KOPT-K1 (cell line): ENCODE measurements at regions not wholly inside any gene's neighbourhood (a gene's known extent, or its start where the extent isn't known, plus 50 kb on each side); places are given as distances from the start of the nearest gene placed in this dataset.

Source experiments
- H3K27ac ChIP-seq: fragments of 200-600 bp; sonication (generic); 2 replicates; pipeline ENCODE4 v1.5.1; 2016; ENCODE audit warnings: antibody characterized with exemption, mild to moderate bottlenecking, low read depth, low read length; ENCODE audit not compliant: poor library complexity, severe bottlenecking
- H3K36me3 ChIP-seq: fragments of 200-600 bp; sonication (generic); 2 replicates; pipeline ENCODE4 v1.5.1; 2017; ENCODE audit warnings: antibody characterized with exemption, mild to moderate bottlenecking, low read length, moderate library complexity; ENCODE audit not compliant: insufficient read depth
- H3K9me3 ChIP-seq: fragments of 200-600 bp; sonication (generic); 2 replicates; pipeline ENCODE4 v1.5.1; 2017; ENCODE audit warnings: antibody characterized with exemption, low read length, mild to moderate bottlenecking; ENCODE audit not compliant: insufficient read depth, poor library complexity, severe bottlenecking

- no peaks in the 10 kb centered on the region for H3K36me3 ChIP-seq
- no peak overlapping the region for H3K27ac ChIP-seq
Observed at GRCh38 chr2:167553635-167554034, 665.4 kb downstream of the XIRP2 start.

GRCh38 chr2:167551416-167551815, 663.1 kb downstream of the XIRP2 start:
- H3K36me3 ChIP-seq: no peaks in the 10 kb centered on the region
- no peaks in the 10 kb centered on the region for H3K9me3 ChIP-seq
- no peak overlapping the region for H3K27ac ChIP-seq

More at GRCh38 chr2:167553635-167554034, 665.4 kb downstream of the XIRP2 start:
- no peaks in the 10 kb centered on the region for H3K9me3 ChIP-seq

- no peak overlapping the region for H3K27ac ChIP-seq
Observed at GRCh38 chr2:167550448-167550847, 662.2 kb downstream of the XIRP2 start.

GRCh38 chr2:167548396-167548795, 660.1 kb downstream of the XIRP2 start:
- no peak overlapping the region for H3K27ac ChIP-seq
- H3K9me3 ChIP-seq: no peaks in the 10 kb centered on the region
- no peaks in the 10 kb centered on the region for H3K36me3 ChIP-seq

More at GRCh38 chr2:167550448-167550847, 662.2 kb downstream of the XIRP2 start:
- Histone ChIP-seq H3K36me3 (no peaks in the 10 kb centered on the region), H3K9me3 (no peaks in the 10 kb centered on the region)

GRCh38 chr2:167544602-167545001, 656.3 kb downstream of the XIRP2 start:
- H3K36me3 ChIP-seq: no peaks in the 10 kb centered on the region
- H3K27ac ChIP-seq: no peak overlapping the region
- H3K9me3 ChIP-seq: no peaks in the 10 kb centered on the region

- no peaks in the 10 kb centered on the region for H3K36me3 ChIP-seq
- no peak overlapping the region for H3K27ac ChIP-seq
- H3K9me3 ChIP-seq: no peaks in the 10 kb centered on the region
Observed at GRCh38 chr2:167543721-167544120, 655.4 kb downstream of the XIRP2 start.

GRCh38 chr2:167537743-167538142, 649.5 kb downstream of the XIRP2 start:
- Histone ChIP-seq H3K27ac (no peak overlapping the region), H3K9me3 (no peaks in the 10 kb centered on the region), H3K36me3 (no peaks in the 10 kb centered on the region)

- no peaks in the 10 kb centered on the region for H3K9me3 ChIP-seq
- no peaks in the 10 kb centered on the region for H3K36me3 ChIP-seq
- H3K27ac ChIP-seq: no peak overlapping the region
Observed at GRCh38 chr2:167534443-167534842, 646.2 kb downstream of the XIRP2 start.

GRCh38 chr2:167524786-167525185, 636.5 kb downstream of the XIRP2 start:
- Histone ChIP-seq H3K36me3 (no peaks in the 10 kb centered on the region), H3K9me3 (no peaks in the 10 kb centered on the region), H3K27ac (no peak overlapping the region)

GRCh38 chr2:167510071-167510759, 621.9 kb downstream of the XIRP2 start:
- Histone ChIP-seq H3K9me3 (no peaks in the 10 kb centered on the region), H3K27ac (no peak overlapping the region), H3K36me3 (no peaks in the 10 kb centered on the region)

GRCh38 chr2:167509586-167509985, 621.3 kb downstream of the XIRP2 start:
- Histone ChIP-seq H3K27ac (no peak overlapping the region), H3K9me3 (no peaks in the 10 kb centered on the region), H3K36me3 (no peaks in the 10 kb centered on the region)

- Histone ChIP-seq H3K27ac (no peak overlapping the region), H3K9me3 (no peaks in the 10 kb centered on the region), H3K36me3 (no peaks in the 10 kb centered on the region)
Observed at GRCh38 chr2:167508709-167509108, 620.4 kb downstream of the XIRP2 start.

GRCh38 chr2:167506395-167506794, 618.1 kb downstream of the XIRP2 start:
- no peaks in the 10 kb centered on the region for H3K36me3 ChIP-seq
- H3K9me3 ChIP-seq: no peaks in the 10 kb centered on the region
- H3K27ac ChIP-seq: no peak overlapping the region

GRCh38 chr2:167504695-167505094, 616.4 kb downstream of the XIRP2 start:
- Histone ChIP-seq H3K9me3 (no peaks in the 10 kb centered on the region), H3K36me3 (no peaks in the 10 kb centered on the region), H3K27ac (no peak overlapping the region)

GRCh38 chr2:167504061-167504460, 615.8 kb downstream of the XIRP2 start:
- Histone ChIP-seq H3K27ac (no peak overlapping the region), H3K9me3 (no peaks in the 10 kb centered on the region), H3K36me3 (no peaks in the 10 kb centered on the region)

- H3K36me3 ChIP-seq: no peaks in the 10 kb centered on the region
- H3K9me3 ChIP-seq: no peaks in the 10 kb centered on the region
- no peak overlapping the region for H3K27ac ChIP-seq
Observed at GRCh38 chr2:167501618-167502017, 613.3 kb downstream of the XIRP2 start.
